Stimulated activated CD4-positive, alpha-beta T cell treated with anti-CD3 and anti-CD28 coated beads, Interleukin-15, amount 100 ng/mL, for 48 hours (primary cell): ENCODE measurements at regions not wholly inside any gene's neighbourhood (a gene's known extent, or its start where the extent isn't known, plus 50 kb on each side); places are given as distances from the start of the nearest gene placed in this dataset.
"Not testable (repeated sequence)": the region's sequence is repeated elsewhere in the genome, so short reads cannot be mapped to it uniquely, and the experiment has no call there.

Source experiments
- DNase-seq, 2 donors: peaks; one replicate each; pipeline ENCODE4 v3.0.0-alpha.2; 2020; ENCODE audit warnings: low read depth in 2 of 2

- not testable (repeated sequence) for DNase-seq
Measured at GRCh38 chr1:147103416-147104155, 68.7 kb downstream of the PRKAB2 start.

- no peak for DNase-seq
Measured at GRCh38 chr1:147099192-147099591, 73.1 kb downstream of the PRKAB2 start.

GRCh38 chr1:147098338-147098973, 73.8 kb downstream of the PRKAB2 start:
- DNase-seq, result not testable (repeated sequence)

- DNase-seq, result no peak
Measured at GRCh38 chr1:147095691-147096090, 76.6 kb downstream of the PRKAB2 start.

GRCh38 chr1:147091801-147092200, 80.5 kb downstream of the PRKAB2 start:
- DNase-seq, result no peak

- DNase-seq, result no peak
Measured at GRCh38 chr1:147089457-147089856, 82.8 kb downstream of the PRKAB2 start.

GRCh38 chr1:147086129-147086528, 86.1 kb downstream of the PRKAB2 start:
- DNase-seq, result no peak

- peak; percentile 85 to 88 for DNase-seq
Measured at GRCh38 chr1:147084273-147085096, 87.8 kb downstream of the PRKAB2 start.

- peak in 1 of 2 donors; percentile 20 for DNase-seq
Measured at GRCh38 chr1:147083919-147084272, 88.4 kb downstream of the PRKAB2 start.

GRCh38 chr1:147080671-147081394, 91.4 kb downstream of the PRKAB2 start:
- no peak for DNase-seq

GRCh38 chr1:147080006-147080661, 92.1 kb downstream of the PRKAB2 start:
- DNase-seq, result no peak

- no peak for DNase-seq
Measured at GRCh38 chr1:147079400-147080005, 92.8 kb downstream of the PRKAB2 start.

GRCh38 chr1:147078606-147079399, 93.5 kb downstream of the PRKAB2 start:
- DNase-seq, result no peak

- no peak for DNase-seq
Measured at GRCh38 chr1:147077936-147078605, 94.2 kb downstream of the PRKAB2 start.

GRCh38 chr1:147077523-147077922, 94.7 kb downstream of the PRKAB2 start:
- DNase-seq, result no peak

GRCh38 chr1:147077081-147077480, 95.2 kb downstream of the PRKAB2 start:
- DNase-seq, result no peak

GRCh38 chr1:147076442-147076841, 95.8 kb downstream of the PRKAB2 start:
- no peak for DNase-seq

- DNase-seq, result no peak
Measured at GRCh38 chr1:147072482-147073432, 99.5 kb downstream of the PRKAB2 start.
